NCI-H2029 treated with DMSO at 0.1 percent for 48 hours (cell line): ENCODE measurements at regions not wholly inside any gene's neighbourhood (a gene's known extent, or its start where the extent isn't known, plus 50 kb on each side); places are given as distances from the start of the nearest gene placed in this dataset.
"Not testable (repeated sequence)": the region's sequence is repeated elsewhere in the genome, so short reads cannot be mapped to it uniquely, and the experiment has no call there.

Experiments used
- DNase-seq: peaks from one replicate; lab custom pipeline; 2025; lab: John Stamatoyannopoulos, UW

DNA sequence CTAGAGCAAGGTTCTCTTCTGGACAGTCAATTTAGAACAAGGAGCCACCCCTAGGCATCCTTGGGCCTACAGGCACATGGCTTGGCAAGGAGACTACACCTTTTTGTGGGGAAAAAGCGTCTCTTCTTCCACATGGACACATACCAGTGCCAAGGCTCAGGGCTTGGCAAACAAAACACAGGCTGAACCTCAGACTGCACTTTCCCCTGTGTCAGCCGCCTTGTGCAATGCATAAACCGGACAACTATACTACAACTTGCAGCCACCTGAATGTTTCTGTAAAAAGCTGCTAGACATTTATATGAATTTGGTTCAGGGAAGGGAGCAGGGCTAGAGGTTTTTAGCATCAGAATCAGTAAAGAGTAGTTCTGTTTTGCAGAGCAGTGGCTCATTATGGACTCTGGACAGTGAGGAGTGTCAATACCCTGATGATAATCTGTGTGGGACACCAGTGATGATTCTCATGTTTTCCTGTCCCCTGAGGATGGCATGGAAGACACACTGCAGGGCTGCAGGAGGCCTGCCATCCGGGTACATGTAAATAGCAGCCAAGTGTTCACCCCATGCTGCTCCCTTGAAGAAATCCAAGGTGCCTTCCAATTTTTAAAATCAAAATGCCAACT lies 118.9 kb downstream of the GATA3 start:
- DNase-seq = no peak

DNA sequence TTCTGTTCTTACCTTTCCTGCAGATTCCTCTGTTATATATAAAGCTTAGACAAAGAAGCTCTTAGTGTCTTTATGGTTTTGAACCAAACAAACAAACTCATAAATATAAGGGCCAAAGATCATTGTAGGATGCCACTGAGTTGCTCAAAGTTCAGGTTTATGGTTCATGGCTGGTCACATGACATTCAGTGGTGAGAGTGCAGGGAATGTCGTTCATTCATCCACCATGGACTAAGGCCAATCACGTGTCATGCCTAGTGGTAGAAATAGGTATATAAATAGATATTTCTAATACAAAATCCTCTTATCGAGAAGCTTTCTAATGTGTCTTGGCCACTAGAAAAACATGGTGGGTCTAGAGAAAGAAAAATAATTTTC lies 119.4 kb downstream of the GATA3 start:
- no peak for DNase-seq

DNA sequence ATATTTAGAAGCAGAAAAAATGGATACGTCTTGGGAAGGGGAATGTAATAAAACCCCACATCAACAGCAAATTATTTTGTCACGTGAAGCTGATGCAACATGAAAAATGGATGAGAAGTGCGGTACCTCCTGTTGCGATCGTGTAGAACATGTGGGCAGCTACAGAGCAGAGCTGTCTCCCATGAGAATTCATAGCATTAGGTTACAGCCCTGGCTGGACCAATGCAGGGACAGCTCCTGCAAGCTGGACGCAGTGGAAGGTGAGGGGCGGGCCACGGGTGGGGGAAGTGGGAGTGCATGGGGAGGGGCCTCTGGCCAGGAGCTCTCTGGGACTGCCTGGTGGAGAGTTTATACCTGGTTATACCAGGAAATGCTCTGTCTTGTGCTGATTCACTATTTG lies 120.3 kb downstream of the GATA3 start:
- no peak for DNase-seq

DNA sequence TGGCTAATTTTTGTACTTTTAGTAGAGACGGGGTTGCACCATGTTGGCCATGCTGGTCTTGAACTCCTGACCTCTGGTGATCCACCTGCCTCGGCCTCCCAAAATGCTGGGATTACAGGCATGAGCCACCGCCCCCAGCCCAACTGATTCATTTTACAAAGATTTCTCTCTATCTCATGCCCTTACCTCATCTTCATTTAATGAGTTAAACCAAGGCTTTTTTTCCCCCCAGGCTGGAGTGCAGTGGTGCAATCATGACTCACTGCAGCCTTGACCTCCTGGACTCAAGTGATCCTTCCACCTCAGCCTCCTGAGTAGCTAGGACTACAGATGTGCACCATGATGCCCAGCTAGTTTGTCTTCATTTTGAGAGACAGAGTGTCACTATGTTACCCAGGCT lies 123.0 kb downstream of the GATA3 start:
- not testable (repeated sequence) for DNase-seq

DNA sequence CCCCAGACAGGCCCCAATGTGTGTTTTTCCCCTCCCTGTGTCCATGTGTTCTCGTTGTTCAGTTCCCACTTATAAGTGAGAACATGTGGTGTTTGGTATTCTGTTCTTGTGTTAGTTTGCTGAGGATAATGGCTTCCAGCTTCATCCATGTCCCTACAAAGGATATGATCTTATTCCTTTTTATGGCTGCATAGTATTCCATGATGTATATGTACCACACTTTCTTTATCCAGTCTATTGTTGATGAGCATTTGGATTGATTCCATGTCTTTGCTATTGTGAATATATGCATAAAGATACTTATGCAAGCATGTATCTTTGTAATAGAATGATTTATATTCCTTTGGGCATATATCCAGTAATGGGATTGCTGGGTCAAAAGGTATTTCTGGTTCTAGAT lies 125.3 kb downstream of the GATA3 start:
- not testable (repeated sequence) for DNase-seq

DNA sequence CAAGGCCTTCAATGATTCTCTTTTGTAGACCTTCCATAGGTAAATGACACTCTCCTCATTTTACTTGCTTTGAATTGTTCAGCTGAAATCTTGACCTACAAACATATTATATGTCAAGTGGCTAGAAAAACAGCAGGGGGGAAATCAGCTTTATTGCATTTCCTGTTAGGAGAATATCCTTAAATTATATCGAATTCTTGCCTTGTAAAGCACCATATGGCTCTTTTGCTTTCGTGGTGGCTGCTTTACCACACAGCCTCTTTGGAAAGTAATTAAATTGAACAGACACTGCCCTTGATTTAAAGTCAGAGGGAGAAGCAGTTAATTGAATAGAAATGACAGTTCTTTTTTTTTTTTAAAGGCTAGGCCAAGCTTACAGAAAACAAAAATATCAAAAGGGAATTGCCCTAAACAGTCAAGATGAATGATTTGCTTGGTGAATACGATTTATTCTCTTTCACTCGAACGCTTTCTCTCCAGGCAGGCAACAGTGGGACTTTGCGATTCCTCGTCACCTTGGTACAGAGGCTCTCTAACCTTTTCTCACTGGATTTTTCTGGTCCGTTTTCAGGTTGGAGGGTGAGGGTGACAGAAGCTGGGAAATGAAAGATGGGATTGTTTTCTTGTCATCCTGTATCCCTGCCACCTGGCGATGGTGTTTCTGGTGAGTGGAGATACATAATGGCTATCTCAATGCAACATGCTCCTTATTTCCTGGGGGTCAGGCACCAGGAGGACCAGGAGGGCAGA lies 126.0 kb downstream of the GATA3 start:
- DNase-seq = no peak

DNA sequence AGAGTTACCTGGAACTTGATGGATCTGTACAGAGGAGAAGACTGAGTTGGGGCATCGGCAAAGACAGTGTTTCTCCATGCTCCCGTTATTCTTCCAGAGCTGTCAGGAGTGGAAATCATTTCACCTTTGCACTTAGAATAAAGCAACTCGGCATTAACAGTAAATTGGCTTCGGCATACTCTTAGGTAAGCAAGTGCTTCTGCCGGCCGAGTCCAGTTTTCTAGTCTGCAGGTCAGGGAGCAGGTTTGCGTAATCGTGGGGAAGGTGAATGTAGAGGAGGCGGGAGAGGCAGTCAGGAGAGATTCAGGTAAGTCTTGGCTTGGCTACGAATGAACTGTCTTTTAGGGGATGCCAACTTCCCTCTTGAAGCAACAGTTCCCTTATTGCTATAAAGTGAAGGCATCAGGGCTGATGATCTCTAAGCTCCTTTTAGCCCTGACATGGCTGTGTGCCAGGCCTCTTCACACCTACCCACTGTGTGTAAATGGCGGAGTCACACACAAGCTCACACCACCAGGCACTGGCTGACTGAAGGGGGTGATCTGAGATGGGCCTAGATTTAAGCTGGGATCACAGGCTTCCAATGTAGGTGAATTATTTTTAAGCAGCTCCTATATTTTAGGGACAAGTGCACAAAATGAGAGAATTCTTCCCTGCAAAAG lies 127.1 kb downstream of the GATA3 start:
- no peak for DNase-seq

DNA sequence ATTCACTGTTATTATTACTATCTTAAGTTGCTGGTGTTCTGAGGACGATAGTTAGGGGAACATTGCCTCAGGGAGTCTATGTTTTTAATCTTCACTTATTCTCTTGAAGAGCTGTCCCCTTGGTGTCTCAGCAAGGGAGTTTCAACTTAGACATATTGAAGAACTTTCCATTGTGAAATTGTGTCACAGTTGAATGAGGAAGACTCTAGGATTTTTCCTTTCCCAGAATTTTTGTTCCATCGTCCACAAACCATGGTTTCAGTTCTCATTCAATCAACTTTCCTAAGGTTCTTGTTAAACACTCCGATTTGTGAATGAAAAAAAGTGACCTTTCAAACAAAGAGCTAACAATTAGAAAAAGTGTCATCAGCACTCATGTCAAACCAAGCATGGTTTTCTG lies 128.3 kb downstream of the GATA3 start:
- DNase-seq = no peak

DNA sequence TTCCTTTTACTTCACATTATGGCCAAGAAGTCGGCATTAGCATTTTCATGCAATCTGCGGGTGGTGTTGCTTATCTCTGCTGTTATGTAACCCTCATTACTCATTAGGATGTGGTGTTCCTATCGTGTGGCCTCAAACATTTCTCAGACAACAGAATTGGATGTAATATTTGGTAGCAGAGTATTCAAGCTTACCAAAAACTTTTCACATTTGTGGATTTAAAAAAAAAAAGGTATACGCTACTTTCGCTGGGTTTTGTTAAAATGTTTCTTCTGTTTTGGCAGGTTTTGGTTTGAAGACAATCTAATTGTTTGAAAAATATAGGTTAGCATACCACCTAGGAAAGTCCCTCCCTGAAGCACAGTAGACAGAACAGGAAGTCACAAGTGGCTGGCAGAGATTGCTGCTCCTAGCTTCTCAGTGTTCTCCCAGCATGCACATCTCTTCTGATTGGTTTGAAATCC lies 128.8 kb downstream of the GATA3 start:
- no peak for DNase-seq

DNA sequence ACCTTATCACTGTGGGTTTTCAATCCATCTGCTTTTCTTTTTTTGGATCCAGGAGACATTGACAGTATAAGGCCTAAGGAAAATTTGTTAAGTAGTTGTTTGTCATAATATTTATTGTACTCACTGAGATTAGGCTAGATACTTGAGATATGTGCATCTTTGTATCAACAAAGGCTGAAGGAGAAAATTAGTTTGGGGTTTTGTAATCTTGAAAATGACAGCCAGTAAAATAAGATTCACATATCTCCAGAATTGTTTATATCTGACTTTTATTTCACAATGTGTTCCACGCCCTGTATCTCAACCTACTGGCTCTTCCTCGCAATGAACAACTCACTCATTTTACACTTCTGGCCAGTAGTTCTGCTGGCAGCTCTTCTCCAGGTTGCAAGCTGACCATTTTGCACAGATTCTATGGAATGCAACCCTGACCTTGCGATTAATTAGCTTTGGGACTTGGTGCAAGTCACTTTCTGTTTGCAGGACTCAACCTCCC lies 132.7 kb downstream of the GATA3 start:
- no peak for DNase-seq

DNA sequence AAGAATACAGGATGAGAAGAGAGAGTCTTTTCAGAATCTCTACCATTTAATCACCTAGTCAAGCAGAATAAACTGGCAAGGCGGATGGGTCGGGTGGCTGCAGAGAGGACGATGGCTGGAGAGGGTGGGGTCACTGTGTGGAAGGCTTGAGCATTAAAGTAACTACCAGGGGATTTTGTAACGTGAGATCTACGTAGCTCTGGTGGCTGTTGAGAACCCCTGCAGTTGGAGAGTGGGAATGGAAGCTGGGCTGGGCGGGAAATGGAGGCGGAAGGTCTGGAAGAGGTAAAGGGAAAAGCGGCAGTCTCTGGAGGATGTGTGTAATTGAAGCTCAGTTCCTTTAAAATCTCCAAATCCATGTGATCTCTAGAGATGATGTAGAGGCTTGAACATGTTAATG lies 135.0 kb downstream of the GATA3 start:
- DNase-seq = no peak

DNA sequence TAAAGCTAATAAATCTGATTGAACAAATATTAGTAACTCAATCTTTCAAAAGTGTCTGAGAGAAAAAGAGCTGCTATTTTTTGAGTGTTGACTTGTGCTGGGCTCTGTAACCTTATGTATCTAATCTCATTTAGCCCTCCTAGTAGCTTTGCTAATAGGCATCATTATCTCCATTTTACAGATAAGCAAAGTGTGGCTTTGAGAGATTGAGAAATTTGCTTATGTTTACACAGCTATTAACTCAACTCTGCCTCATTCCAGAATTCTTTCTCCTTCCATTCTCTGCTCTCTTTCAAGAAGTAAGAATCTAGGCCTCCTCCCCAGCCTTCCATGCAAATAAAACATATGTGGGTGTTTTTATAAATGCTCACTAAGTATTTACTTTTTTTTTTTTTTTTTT lies 137.8 kb downstream of the GATA3 start:
- no peak for DNase-seq

DNA sequence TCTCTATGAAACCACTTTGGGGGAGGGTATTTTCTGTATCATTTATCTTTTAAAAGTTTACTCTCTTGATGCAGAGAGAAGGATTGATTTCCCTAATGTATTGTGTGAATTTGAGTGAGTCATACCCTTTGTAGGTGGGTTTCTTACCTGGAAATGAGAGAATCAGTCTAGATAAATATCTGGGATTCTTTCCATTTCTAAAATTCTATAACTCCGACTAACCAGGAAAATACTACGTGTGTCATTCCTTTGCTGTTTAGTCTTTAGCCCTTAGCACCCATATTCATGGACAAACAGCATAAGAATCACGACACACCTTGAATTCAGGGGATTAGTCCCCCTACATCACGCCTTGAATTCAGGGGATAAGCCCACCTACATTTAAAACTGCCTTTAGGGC lies 139.1 kb downstream of the GATA3 start:
- DNase-seq = no peak

DNA sequence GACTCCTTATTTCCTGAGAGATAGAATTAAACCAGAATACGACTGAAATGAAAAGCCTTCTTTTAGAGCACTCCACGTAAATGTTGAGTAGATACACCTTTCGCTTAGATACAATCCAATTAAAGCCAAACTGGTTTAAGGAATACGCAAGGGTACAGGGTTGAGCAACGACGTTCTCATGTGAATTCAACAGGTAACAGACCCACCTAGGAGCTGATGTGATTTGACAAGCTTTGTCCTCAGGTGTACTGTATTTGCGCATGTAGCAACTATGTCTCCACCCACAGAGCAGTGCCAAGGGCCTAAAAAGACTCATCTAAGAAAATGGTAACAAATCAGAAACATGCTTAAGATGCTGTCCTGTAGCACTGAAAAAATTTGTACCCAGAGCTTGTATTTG lies 139.6 kb downstream of the GATA3 start:
- DNase-seq = no peak

DNA sequence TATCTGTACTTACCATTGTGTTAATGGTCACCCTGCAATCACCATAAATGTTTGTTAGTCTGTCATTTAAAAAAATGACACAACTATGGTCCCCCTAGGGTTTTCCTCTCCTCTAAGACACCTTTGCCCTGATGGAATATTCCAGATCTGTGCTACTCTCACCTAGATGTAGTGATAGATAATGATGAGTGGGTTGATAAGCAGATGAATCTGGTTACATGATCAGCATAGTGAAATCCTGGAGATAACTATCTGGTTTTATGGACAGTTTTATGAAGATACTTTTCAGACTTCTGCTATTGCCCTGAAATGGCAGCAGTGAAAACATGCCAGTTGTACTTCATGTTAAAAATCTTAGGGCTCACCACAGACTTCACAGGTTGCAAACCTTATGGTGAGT lies 152.4 kb downstream of the GATA3 start:
- no peak for DNase-seq

DNA sequence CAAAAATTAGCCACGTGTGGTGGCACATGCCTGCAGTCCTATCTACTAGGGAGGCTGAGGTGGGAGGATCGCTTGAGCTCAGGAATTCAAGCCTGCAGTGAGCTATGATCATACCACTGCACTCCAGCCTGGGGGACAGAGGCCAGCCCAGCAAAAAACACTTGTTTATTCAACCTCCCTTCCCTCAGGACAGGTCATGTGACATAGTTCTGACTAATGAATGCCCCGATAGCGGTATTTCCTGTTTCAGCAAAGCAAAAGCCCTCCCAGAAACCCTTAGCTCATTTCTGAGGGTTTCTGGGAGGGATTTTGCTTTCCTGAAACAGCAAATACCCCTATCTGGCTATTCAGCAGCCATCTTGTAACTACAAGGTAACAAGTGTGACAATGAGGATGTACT lies 157.1 kb downstream of the GATA3 start:
- no peak for DNase-seq

DNA sequence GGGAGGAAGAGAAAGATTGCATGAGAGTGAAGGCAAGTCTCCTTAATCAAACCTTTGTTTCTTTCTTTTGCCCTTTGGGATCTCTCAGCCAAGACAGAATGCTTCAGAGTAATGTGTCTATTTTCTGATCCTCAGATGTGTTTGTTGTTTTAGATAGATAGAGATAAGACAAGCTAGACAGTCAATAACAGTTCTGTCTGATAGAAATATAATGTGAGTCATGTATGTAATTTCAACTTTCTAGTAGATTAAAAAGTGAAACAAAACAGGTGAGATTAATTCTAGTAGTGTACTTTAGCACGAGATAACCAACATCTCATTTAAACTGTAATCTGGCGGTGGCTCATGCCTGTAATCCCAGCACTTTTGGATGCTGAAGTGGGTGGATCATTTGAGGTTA lies 159.2 kb downstream of the GATA3 start:
- DNase-seq = no peak

DNA sequence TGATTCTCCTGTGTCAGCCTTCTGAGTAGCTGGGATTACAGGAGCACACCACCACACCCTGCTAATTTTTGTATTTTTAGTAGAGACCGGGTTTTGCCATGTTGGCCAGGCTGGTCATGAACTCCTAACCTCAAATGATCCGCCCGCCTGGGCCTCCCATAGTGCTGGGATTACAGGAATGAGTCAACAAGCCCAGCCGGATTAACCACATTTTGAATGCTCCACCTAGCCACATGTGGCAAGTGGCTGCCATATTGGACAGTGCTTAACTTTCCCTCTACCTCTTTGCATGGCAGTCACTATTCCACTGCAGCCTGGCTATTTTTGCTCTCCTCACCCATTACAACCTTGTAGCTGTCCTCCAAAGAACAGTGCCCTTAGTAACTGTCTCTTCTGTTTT lies 160.1 kb downstream of the GATA3 start:
- DNase-seq = no peak

DNA sequence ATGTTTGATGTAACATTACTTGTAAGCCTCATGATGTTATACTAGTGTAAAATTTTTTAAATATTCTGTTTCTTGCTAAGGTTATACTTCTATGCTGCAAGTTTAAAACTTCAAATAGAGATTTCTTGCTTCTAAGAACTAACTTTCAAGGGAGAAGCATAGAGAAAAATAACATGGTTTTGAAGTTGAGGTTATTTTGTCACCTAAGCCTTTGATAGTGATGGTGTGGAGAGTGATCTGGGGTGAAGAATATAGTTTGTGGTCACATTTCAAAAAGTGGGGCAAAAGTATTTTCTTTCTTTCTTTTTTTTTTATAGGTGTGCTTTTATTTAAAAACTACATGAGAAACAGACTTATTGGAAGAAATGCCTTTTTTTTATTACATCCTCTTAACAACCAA lies 162.4 kb downstream of the GATA3 start:
- DNase-seq = no peak

DNA sequence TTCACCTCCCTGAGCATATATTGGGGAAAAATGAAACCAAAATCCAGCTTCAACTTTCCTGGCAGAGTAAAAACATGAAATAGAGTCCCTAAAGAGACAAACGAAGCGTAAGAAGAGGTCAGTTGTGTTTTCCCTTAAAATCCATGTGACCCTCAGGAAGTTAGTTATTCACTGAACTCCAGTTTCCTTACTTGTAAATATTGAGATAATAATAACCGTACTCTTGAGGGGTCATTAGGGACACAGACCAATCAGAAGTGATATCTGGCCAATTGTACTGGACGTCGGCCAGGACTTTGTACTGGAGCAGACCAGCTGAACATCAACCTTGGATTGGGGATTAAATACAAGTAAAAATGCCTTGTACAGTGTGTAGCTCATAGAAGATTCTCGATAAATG lies 167.0 kb downstream of the GATA3 start:
- no peak for DNase-seq

DNA sequence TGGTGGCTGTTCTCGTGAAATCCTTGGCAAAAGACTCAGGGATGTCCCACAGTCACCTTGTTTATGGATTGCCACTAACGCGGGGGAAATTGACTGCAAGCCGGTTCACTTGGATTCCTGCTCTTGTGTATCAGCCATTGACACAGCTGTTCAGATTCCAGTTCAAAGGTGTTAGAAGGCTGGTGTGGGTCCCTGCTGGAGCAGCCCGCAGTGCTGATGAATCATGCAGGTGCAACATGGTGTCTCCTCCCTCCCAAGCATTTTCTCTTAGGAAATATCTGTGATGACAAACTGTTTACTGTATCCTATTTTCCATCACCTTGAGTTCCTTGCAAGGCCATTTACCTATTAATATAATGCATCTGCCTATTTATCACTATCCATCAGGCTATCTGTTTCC lies 170.1 kb downstream of the GATA3 start:
- no peak for DNase-seq

DNA sequence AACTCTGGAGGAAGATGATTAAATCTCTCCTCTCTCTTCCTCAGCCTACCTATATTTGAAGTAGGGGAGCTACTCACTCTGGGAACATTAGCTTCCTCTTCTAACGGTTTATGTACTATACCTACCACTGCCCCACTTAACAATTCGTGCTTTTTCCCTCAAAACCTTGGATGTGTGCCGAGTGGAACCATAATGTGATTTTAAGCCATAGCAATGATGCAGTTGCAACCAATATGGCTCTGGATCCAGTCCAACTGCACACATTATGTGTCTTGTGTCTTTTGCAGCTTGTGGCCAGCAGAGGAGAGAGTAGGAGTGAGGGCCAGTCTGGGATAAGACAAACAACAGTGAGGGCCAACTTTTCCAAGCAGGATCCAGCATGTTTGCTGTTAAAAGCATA lies 170.7 kb downstream of the GATA3 start:
- DNase-seq = no peak

DNA sequence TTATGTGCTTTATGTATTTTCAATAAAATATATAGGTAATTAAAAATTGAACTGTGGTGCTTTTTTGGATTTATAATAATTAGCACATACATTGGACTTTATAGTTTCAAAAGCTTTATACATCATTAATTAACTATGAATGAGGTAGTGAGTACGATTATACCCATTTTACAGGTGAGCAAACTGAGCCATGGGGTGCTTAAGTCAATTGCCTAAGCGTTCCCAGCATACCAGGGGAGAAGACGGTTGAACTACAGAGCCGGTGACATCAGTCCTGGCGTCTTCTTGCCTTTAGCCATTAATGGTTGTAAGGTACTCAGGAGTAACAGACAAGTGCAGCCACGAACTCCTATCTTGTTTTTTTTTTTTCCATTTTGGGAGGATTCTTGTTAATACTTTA lies 172.8 kb downstream of the GATA3 start:
- DNase-seq = no peak
